Stimulated activated naive B cell treated with anti-CD40 and anti-IgM and Interleukin-4, amounts not matched to agents 10 μg/mL and 1 μg/mL and 100 μg/mL, for 72 hours (primary cell): ENCODE measurements at regions not wholly inside any gene's neighbourhood (a gene's known extent, or its start where the extent isn't known, plus 50 kb on each side); places are given as distances from the start of the nearest gene placed in this dataset.

Experiments
- ATAC-seq, 2 donors: fragments of 150-1000 bp; cut with Tn5 transposase; replicated peaks; 2 replicates each; pipeline ENCODE4 v1.10.0; 2021; ENCODE audit warnings: moderate library complexity in 1 of 2
- DNase-seq: peaks from one replicate; pipeline ENCODE4 v3.0.0; 2021
- H3K27ac Mint-ChIP-seq: one replicate; pipeline ENCODE4 v1.8.0; 2022; ENCODE audit warnings: mild to moderate bottlenecking, mixed read lengths
- H3K27me3 Mint-ChIP-seq, 2 donors: one replicate each; pipeline ENCODE4 v1.8.0; 2022; ENCODE audit warnings: mixed read lengths in 2 of 2
- H3K36me3 Mint-ChIP-seq, 2 donors: one replicate each; pipeline ENCODE4 v1.8.0; 2022; ENCODE audit warnings: mixed read lengths in 2 of 2, mild to moderate bottlenecking in 1 of 2
- H3K4me1 Mint-ChIP-seq, 2 donors: one replicate each; pipeline ENCODE4 v1.8.0; 2022; ENCODE audit warnings: mixed read lengths in 2 of 2, mild to moderate bottlenecking in 1 of 2
- H3K4me3 Mint-ChIP-seq, 2 donors: one replicate each; pipeline ENCODE4 v1.8.0; 2022; ENCODE audit warnings: mild to moderate bottlenecking in 2 of 2, mixed read lengths in 2 of 2, moderate library complexity in 1 of 2
- H3K9me3 Mint-ChIP-seq, 2 donors: one replicate each; pipeline ENCODE4 v1.8.0; 2022; ENCODE audit warnings: mixed read lengths in 2 of 2, mild to moderate bottlenecking in 1 of 2

- ATAC-seq (no peak), DNase-seq (no peak)
- Mint-ChIP-seq H3K9me3 (peaks cover 2 to 7% of the 10 kb centered on the region in 2 donors), H3K36me3 (peaks cover 0 to 6% of the 10 kb centered on the region in 2 donors), H3K4me1 (peaks cover 38 to 62% of the 10 kb centered on the region in 2 donors), H3K27ac (peak overlapping the region; percentile 62), H3K4me3 (no peak overlapping the region), H3K27me3 (peaks cover 25 to 30% of the 10 kb centered on the region in 2 donors)
Measured at GRCh38 chr3:72585966-72586365, 262.3 kb downstream of the SHQ1 start.

DNA sequence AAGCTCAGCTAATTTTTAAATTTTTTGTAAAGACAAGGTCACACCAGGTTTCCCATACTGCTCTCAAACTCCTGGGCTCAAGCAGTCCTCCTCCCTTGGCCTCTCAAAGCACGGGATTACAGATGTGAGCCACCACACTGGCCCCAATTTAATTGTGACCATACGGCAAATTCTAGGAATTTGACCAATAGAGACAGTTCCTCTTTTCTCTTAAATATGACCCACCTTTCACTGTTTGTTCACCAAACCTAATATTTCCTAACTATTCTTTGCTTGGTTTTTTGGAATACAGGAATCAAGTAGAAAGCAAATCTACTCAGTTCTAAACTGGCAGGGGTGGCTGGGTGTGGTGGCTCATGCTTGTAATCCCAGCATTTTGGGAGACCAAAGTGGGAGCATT, 264.0 kb downstream of the SHQ1 start:
- no peak overlapping the region for H3K4me3 Mint-ChIP-seq
- peaks cover 38 to 59% of the 10 kb centered on the region in 2 donors for H3K4me1 Mint-ChIP-seq
- ATAC-seq, result no peak
- no peak for DNase-seq
- no peak overlapping the region for H3K27ac Mint-ChIP-seq
- H3K27me3 Mint-ChIP-seq, result peaks cover 26 to 34% of the 10 kb centered on the region in 2 donors
- peaks cover 0 to 6% of the 10 kb centered on the region in 2 donors for H3K36me3 Mint-ChIP-seq
- peaks cover 2 to 7% of the 10 kb centered on the region in 2 donors for H3K9me3 Mint-ChIP-seq

DNA sequence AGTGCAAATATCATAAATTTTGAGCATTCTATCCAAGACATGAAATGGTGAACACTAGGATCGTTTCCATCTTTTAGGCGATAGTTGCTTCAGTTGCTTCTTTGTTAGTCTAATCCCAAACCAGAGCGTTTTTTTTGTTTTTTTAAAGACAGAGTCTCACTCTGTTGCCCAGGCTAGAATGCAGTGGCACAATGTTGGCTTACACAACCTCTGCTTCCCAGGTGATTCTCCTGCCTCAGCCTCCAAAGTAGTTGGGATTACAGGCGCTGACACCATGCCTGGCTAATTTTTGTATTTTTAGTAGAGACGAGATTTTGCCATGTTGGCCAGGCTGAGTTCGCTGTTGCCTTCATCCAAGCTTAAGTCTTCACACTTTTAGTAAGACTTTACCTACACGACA, 265.3 kb downstream of the SHQ1 start:
- H3K9me3 Mint-ChIP-seq, result peaks cover 2 to 7% of the 10 kb centered on the region in 2 donors
- peaks cover 0 to 3% of the 10 kb centered on the region in 2 donors for H3K36me3 Mint-ChIP-seq
- peak overlapping the region; percentile 65 for H3K27ac Mint-ChIP-seq
- peaks cover 24 to 37% of the 10 kb centered on the region in 2 donors for H3K27me3 Mint-ChIP-seq
- peaks cover 38 to 57% of the 10 kb centered on the region in 2 donors for H3K4me1 Mint-ChIP-seq
- DNase-seq (no peak), ATAC-seq (no peak)
- H3K4me3 Mint-ChIP-seq, result no peak overlapping the region

GRCh38 chr3:72582211-72582878, 265.9 kb downstream of the SHQ1 start:
- Mint-ChIP-seq H3K27me3 (peaks cover 27 to 39% of the 10 kb centered on the region in 2 donors), H3K27ac (peak overlapping the region; percentile 65), H3K4me3 (peak overlapping the region; percentile 45 to 50), H3K9me3 (peaks cover 2 to 7% of the 10 kb centered on the region in 2 donors), H3K4me1 (peaks cover 37 to 54% of the 10 kb centered on the region in 2 donors), H3K36me3 (peaks cover 0 to 3% of the 10 kb centered on the region in 2 donors)
- peak; percentile 99 for ATAC-seq
- DNase-seq, result peak; percentile 52

DNA sequence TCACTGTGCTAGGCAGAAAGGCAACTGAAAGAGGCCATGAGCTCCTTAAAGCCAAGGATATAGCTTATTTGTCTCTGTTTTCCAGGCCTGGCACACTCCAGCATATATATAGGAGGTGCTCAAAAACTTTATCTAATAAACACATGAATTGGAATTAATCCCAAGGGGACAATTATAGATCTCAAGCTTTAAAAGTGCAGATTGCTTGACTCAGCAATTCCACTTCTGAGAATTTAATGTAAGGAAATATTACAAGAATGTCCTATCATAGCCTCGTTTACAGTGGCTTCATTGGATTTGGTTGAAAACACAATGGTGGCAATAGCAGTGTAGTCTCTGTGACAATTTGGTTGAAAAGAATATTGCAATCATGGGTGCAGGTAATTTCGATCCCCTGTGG, 267.3 kb downstream of the SHQ1 start:
- Mint-ChIP-seq H3K36me3 (peaks cover 0 to 1% of the 10 kb centered on the region in 2 donors), H3K27me3 (peaks cover 20 to 39% of the 10 kb centered on the region in 2 donors), H3K4me1 (peaks cover 29 to 46% of the 10 kb centered on the region in 2 donors), H3K27ac (peak overlapping the region; percentile 20), H3K4me3 (no peak overlapping the region), H3K9me3 (peaks cover 2 to 7% of the 10 kb centered on the region in 2 donors)
- DNase-seq, result no peak
- no peak for ATAC-seq

DNA sequence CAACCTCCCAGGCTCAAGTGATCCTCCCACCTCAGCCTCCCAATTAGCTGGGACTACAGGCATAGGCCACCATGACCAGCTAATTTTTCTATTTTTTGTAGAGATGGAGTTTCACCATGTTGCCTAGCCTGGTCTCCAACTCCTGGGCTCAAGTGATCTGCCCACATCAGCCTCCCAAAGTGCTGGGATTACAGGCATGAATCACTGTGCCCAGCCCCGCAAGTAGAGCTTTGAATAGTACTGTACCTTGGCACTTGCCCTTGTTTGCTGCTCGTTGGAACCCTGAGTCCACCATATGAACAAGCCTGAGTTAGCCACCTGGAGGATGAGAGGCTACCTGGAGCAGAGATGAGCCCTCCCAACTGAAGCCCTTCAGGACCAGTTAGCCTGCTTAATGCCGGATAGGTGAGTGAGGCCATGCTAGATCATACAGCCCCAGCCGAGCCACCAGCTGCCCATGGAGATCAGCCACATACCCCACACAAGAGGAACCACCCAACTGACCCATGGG, 267.9 kb downstream of the SHQ1 start:
- H3K9me3 Mint-ChIP-seq, result peaks cover 1 to 4% of the 10 kb centered on the region in 2 donors
- H3K4me1 Mint-ChIP-seq, result peaks cover 25 to 40% of the 10 kb centered on the region in 2 donors
- no peak overlapping the region for H3K4me3 Mint-ChIP-seq
- H3K36me3 Mint-ChIP-seq, result no peaks in the 10 kb centered on the region
- H3K27me3 Mint-ChIP-seq, result peaks cover 21 to 43% of the 10 kb centered on the region in 2 donors
- H3K27ac Mint-ChIP-seq, result no peak overlapping the region
- DNase-seq (no peak), ATAC-seq (no peak)

GRCh38 chr3:72579581-72580245, 268.5 kb downstream of the SHQ1 start:
- Mint-ChIP-seq H3K36me3 (no peaks in the 10 kb centered on the region), H3K27me3 (peaks cover 21 to 49% of the 10 kb centered on the region in 2 donors), H3K27ac (no peak overlapping the region), H3K4me3 (no peak overlapping the region), H3K9me3 (no peaks in the 10 kb centered on the region), H3K4me1 (peaks cover 21 to 34% of the 10 kb centered on the region in 2 donors)
- ATAC-seq (no peak), DNase-seq (no peak)

- Mint-ChIP-seq H3K4me1 (peaks cover 19 to 31% of the 10 kb centered on the region in 2 donors), H3K27me3 (peaks cover 21 to 51% of the 10 kb centered on the region in 2 donors), H3K27ac (no peak overlapping the region), H3K9me3 (no peaks in the 10 kb centered on the region), H3K4me3 (no peak overlapping the region), H3K36me3 (no peaks in the 10 kb centered on the region)
- DNase-seq (no peak), ATAC-seq (no peak)
Measured at GRCh38 chr3:72579191-72579580, 269.1 kb downstream of the SHQ1 start.

- H3K4me3 Mint-ChIP-seq, result no peak overlapping the region
- peaks cover 36 to 66% of the 10 kb centered on the region in 2 donors for H3K27me3 Mint-ChIP-seq
- DNase-seq (no peak), ATAC-seq (no peak)
- H3K27ac Mint-ChIP-seq, result no peak overlapping the region
- H3K9me3 Mint-ChIP-seq, result no peaks in the 10 kb centered on the region
- H3K4me1 Mint-ChIP-seq, result peaks cover 6 to 14% of the 10 kb centered on the region in 2 donors
- no peaks in the 10 kb centered on the region for H3K36me3 Mint-ChIP-seq
Measured at GRCh38 chr3:72577190-72577589, 271.1 kb downstream of the SHQ1 start.

- Mint-ChIP-seq H3K4me3 (no peak overlapping the region), H3K27me3 (peaks cover 37 to 68% of the 10 kb centered on the region in 2 donors)
Measured at GRCh38 chr3:72576563-72576962, 271.7 kb downstream of the SHQ1 start.

GRCh38 chr3:72574144-72574543, 274.1 kb downstream of the SHQ1 start:
- H3K27me3 Mint-ChIP-seq, result peaks cover 41 to 61% of the 10 kb centered on the region in 2 donors

More at GRCh38 chr3:72576563-72576962, 271.7 kb downstream of the SHQ1 start:
- ATAC-seq (no peak), DNase-seq (no peak)
- no peaks in the 10 kb centered on the region for H3K36me3 Mint-ChIP-seq
- H3K4me1 Mint-ChIP-seq, result peaks cover 5 to 7% of the 10 kb centered on the region in 2 donors
- no peak overlapping the region for H3K27ac Mint-ChIP-seq
- no peaks in the 10 kb centered on the region for H3K9me3 Mint-ChIP-seq

DNA sequence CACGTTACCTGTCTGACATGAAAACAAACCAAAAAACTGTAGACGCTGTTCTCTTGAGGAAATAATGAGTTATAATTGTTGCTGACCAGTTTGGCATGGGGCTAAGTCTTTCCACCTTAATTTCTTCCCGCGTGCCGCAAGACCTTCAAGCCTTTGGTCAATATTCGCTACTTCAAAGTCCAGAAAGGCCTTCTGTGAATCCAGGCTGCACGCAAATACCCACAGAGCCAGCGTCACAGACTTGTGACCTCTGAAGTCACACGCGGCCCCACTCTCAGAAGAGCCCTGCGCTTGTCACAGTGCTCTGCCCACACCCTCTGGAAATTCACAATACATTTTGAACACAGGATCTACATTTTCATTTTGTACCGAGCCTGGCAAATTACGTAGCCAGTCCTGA, 275.2 kb downstream of the SHQ1 start:
- ATAC-seq (no peak), DNase-seq (no peak)
- H3K9me3 Mint-ChIP-seq, result no peaks in the 10 kb centered on the region
- H3K27ac Mint-ChIP-seq, result no peak overlapping the region
- no peaks in the 10 kb centered on the region for H3K36me3 Mint-ChIP-seq
- H3K4me1 Mint-ChIP-seq, result peaks cover 2 to 6% of the 10 kb centered on the region in 2 donors
- H3K27me3 Mint-ChIP-seq, result peaks cover 37 to 54% of the 10 kb centered on the region in 2 donors
- no peak overlapping the region for H3K4me3 Mint-ChIP-seq

More at GRCh38 chr3:72574144-72574543, 274.1 kb downstream of the SHQ1 start:
- H3K9me3 Mint-ChIP-seq, result no peaks in the 10 kb centered on the region
- no peak overlapping the region for H3K27ac Mint-ChIP-seq
- H3K4me3 Mint-ChIP-seq, result no peak overlapping the region
- ATAC-seq (no peak), DNase-seq (no peak)
- H3K36me3 Mint-ChIP-seq, result no peaks in the 10 kb centered on the region
- peaks cover 2 to 6% of the 10 kb centered on the region in 2 donors for H3K4me1 Mint-ChIP-seq

DNA sequence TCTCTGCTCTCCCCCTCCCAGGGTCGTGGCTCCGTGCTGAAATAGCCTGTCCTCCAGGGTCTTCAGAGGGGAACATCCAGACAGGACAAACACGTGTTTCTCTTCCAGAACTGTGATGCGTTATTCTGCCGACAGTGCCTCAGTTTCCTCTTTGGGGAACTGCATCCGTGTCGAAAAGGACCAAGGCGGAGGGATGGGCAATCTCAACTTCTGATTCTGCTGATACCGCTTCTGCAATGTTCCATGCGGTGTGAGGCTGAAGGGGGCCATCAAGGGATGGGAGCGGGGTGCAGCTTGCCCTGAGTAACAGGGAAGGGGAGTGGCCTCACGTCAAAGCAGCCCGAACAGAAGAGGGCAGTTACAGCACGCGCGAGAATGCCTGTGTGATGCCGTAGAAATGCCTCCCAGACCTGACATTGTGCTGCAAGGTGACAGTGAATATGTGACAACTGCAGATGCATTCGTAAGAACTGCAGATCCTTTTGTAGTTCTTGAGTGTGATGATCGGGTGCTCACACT, 275.7 kb downstream of the SHQ1 start:
- H3K9me3 Mint-ChIP-seq, result no peaks in the 10 kb centered on the region
- DNase-seq (no peak), ATAC-seq (no peak)
- no peak overlapping the region for H3K27ac Mint-ChIP-seq
- H3K4me1 Mint-ChIP-seq, result peaks cover 0 to 6% of the 10 kb centered on the region in 2 donors
- peaks cover 32 to 53% of the 10 kb centered on the region in 2 donors for H3K27me3 Mint-ChIP-seq
- no peaks in the 10 kb centered on the region for H3K36me3 Mint-ChIP-seq
- no peak overlapping the region for H3K4me3 Mint-ChIP-seq

GRCh38 chr3:72571638-72572114, 276.6 kb downstream of the SHQ1 start:
- no peak overlapping the region for H3K4me3 Mint-ChIP-seq
- H3K9me3 Mint-ChIP-seq, result no peaks in the 10 kb centered on the region
- H3K36me3 Mint-ChIP-seq, result no peaks in the 10 kb centered on the region
- H3K4me1 Mint-ChIP-seq, result peaks cover 0 to 6% of the 10 kb centered on the region in 2 donors
- H3K27me3 Mint-ChIP-seq, result peaks cover 29 to 48% of the 10 kb centered on the region in 2 donors
- no peak overlapping the region for H3K27ac Mint-ChIP-seq
- no peak for ATAC-seq
- no peak for DNase-seq
